H4 (cell line): ENCODE measurements at regions not wholly inside any gene's neighbourhood (a gene's known extent, or its start where the extent isn't known, plus 50 kb on each side); places are given as distances from the start of the nearest gene placed in this dataset.

Experiments
- DNase-seq: peaks from one replicate; pipeline ENCODE4 v3.0.0-alpha.2; 2015; ENCODE audit warnings: low spot score

- no peak for DNase-seq
These were observed 115.1 kb upstream of the DAP start for GRCh38 chr5:10876006-10876744.

DNA sequence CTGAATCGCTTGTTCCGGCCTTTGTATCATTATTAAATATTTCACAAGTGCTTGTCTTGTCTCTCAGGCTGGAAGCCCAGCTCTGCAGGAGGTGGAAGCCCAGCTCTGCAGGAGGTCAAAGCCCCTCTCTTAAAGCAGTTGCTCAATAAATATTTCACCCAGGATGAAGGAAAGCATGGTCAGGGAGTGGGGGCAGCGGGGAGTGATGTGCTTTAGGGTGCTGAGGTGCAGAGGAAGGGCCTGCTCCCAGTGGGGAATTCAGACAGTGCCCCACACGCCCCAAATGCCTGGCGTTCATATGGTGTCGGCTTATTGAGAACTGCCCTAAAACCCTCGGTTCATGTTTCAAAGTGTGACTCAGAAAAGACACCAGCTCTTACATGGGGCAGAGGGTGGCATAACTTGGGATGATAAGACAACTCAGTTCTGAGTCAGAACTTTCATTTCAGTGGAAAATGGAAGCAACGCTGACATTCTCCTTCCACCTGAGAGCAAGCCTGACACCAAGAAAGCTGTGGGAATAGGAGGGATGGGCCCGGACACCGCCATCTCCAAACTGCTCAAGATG is 114.3 kb upstream of the DAP start:
- DNase-seq, result no peak

DNA sequence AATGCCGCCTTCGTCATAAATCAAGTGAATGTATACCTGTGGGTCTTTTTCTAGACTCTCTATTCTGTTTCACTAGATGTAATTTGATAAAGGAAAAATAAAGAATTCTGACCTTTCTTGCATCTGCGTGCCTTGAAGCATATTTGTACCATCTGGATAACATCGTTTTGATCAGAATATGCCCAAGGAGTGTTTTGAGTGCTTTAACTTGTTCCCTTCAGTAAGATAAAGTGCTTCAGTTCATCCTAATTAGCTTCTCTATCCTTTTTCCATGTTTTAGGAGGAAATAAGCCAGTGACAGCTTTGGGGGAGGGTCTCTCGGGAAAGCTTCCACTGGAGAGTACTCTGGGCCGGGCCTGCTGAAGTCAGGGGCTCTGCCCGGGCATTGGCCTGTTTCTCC is 113.5 kb upstream of the DAP start:
- no peak for DNase-seq

DNA sequence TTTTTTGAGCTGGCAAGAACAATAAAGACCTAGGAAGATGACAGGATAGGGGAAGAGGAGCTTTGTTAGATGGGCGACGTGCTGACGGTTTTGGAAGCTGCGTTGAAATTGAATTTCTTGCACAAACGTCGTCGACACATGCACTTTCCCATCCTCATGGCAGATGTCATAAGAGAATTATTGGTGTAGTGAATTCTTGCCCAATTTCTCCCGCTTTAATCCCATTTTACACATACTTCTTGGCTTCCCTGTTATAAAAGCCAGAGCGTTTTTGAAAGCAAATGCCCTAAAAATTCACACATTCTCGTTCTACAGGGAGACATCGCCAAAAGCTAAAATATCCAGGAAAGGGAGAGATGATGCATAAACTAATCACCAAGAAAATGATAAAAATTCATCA is 109.8 kb upstream of the DAP start:
- DNase-seq, result no peak

DNA sequence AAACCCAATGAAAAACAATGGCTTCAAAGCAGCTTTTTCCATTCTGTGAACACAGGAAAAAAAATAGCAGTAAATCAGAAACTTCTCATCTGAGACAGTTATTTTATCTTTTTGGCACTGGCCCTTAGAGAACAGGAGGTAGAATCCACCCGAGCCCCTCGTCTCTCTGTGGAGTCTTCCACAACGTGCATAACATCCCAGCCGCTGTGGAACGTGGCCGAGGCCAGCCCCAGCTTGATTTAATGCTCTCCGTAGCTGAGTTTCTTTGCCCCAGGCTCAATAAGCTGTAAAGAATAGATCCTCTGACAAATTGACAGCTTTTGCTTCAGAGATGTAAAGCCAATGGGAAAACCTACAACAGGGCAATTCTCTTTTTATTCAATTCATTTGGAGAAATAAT is 107.9 kb upstream of the DAP start:
- no peak for DNase-seq

DNA sequence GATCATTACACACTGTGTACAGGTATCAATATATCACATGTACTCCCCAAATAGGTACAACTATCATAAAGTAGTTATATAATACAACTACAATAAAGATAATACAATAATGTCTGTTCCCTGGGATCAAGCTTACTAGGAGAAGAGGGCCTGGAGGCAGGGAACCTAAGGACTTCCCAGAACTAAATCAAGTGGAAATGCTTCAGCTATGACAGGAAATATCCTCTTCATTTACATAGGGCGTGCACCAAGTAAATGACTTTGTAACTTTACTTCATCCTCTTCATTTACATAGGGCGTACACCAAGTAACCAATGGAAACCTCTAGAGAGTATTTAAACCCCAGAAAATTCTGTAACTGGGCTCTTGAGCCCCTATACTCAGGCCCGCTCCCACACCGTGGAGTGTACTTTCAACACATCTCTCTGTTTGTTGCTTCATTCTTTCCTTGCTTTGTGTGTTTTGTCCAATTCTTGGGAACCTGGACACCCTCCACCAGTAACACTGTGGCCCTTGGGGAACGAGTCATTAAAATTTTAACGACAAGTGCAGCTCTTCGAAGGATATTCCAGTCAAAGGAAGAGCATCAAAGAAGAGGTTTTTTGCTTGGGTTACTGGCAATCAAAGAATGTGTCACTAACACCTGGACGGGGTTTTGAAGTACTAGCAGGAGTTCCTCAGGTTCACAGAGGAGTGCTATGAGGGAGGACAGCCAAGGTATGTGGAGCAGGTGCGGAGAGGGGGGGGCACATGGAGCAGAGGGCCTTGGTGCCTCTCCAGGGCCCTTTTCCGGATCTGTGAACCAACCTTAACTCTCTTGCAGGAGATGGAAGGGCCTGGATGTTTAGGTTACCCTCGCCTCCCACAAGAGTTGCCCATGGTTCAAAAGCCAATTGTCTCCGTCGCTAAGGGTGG is 106.6 kb upstream of the DAP start:
- no peak for DNase-seq

DNA sequence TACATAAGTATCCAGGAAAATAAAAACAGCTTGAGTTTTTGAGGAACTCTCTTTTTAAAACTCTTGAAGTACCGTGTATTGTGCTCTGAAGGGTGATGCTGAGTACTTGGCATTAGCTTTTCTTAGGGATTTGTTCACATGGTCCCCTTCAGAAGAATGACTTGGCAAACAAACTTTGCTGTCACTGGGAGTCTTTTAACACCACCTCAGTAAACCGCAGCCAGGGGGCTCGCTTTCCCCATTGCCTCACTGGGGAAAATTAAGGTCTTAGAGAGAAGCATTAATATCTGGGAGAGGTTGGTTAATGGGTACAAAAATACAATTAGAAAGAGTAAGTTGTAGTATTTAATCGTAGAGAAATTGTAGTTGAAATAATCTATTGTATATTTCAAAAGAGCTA is 105.9 kb upstream of the DAP start:
- no peak for DNase-seq

- DNase-seq, result peak; percentile 51
These were observed 102.8 kb upstream of the DAP start for GRCh38 chr5:10863763-10864383.

DNA sequence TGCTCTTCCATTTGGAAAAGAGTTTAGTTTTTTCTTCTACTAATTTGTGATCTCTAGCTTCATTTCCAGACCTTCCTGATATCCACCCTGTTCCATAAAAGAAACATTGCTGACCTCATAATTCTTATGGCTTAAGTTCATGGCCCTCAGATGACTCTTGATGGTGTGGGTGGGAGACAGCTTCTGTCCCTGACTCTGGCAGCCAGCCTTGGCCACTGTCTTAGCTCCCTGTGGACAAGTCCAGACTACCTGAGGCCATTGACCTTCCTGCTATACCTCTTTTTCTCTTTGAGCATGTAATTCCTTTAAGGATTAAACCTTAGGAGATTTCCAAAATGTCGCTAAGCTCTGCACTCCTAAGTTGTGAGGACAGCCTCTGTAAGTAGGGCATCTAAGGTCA is 101.1 kb upstream of the DAP start:
- no peak for DNase-seq

DNA sequence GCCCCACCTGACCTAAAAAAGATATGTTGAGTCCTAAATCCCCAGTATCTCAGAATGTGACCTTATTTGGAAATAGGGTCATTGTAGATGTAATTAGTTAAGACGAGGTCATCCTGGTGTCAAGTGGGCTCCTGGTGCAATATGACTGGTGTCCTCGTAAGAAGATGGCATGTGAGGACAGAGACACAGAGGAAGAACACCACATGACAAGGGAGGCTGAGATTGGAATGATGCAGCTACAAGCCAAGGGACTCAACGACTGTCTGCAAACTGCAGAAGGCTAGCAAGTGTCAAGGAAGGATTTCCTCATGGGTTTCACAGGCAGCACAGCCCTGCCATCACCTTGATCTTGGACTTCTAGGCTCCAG is 100.4 kb upstream of the DAP start:
- DNase-seq, result no peak

GRCh38 chr5:10860645-10861422 is 99.8 kb upstream of the DAP start:
- DNase-seq, result no peak

DNA sequence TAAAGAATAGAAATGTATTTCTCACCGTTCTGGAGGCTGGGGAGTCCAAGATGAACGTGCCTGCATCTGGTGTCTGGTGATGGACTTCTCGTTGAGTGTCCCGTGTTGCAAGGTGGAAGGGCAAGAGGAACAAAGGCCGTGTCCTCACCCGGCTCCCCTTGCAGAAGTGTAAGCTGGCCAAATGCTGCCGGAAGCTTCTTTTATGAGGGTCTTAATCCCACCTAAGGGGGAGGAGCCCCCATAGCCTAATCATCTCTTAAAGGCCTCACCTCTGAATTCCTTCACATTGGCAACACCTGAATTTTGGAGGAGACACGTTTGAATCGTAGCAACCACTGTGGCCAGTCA is 99.1 kb upstream of the DAP start:
- no peak for DNase-seq

- DNase-seq, result no peak
These were observed 98.6 kb upstream of the DAP start for GRCh38 chr5:10859393-10860195.

DNA sequence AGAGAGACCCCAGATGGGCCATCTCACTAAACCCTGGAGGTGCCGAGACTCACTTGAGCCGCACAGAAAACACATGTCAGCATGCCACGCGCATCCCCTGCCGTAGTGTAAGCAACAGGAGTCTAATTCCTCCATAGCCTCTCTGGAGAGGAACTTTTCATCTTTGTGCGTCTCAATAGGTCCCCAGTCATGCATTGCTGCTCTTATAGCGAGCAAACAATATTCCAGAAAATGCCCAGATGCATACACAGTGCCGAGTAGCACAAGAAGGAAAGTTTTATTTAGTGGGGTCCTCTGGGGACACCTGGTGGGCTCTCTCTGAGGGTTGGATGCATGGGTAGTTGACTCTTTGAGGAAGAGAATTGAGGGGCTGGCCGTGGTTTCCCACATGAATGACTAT is 97.9 kb upstream of the DAP start:
- no peak for DNase-seq

GRCh38 chr5:10858307-10858706 is 97.3 kb upstream of the DAP start:
- no peak for DNase-seq

- no peak for DNase-seq
These were observed 96.3 kb upstream of the DAP start for GRCh38 chr5:10857338-10857733.

DNA sequence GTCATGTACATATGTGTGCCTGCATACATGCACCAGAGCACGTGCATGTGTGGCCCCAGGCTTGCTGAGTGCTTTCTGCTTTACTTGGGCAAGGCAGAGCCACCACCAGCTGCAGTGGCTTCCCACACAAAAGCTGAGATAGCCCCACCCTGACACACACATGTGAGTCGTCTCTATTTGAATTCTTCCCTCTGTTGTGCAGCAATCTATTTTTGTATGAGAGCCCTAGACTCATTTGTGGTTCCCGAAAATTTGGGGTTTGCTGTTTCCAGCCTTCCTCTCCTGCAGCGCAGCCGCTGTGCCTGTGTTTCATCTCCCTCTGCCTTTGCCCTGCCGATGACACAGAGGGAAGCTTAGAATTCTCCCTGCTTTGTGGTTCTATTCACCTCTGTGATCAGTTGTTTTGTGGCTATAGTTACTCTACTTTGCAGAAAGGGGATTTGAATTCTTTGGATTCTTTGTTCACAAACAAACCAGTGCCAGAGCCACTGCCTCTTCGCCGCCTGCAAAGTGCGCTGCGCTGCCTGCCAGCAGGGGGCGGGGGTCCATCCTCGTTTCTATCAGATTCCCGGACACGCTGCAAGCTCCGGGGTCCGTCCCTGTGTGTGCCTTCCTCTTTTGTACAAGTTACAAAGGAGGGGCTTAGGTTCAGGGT is 95.8 kb upstream of the DAP start:
- peak; percentile 82 for DNase-seq

DNA sequence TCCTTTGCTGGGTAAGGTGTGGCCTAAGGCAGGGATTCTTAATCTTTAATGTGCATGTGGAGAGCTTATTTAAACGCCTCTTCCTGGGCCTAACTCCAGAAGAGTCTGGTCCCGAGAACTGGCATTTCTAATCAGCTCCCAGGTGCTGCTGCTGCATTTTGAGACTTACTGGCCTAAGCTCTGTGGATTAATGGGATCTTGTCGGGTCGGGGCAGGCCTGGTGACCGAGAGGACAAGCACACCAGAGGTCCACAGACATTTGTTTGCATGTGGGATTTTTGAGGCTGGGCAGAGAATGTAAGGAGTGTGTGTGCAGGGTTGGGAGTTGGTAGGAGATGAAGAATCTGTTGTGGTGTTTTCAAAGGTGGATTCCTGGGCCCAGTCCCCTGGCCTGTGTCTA is 95.0 kb upstream of the DAP start:
- no peak for DNase-seq

DNA sequence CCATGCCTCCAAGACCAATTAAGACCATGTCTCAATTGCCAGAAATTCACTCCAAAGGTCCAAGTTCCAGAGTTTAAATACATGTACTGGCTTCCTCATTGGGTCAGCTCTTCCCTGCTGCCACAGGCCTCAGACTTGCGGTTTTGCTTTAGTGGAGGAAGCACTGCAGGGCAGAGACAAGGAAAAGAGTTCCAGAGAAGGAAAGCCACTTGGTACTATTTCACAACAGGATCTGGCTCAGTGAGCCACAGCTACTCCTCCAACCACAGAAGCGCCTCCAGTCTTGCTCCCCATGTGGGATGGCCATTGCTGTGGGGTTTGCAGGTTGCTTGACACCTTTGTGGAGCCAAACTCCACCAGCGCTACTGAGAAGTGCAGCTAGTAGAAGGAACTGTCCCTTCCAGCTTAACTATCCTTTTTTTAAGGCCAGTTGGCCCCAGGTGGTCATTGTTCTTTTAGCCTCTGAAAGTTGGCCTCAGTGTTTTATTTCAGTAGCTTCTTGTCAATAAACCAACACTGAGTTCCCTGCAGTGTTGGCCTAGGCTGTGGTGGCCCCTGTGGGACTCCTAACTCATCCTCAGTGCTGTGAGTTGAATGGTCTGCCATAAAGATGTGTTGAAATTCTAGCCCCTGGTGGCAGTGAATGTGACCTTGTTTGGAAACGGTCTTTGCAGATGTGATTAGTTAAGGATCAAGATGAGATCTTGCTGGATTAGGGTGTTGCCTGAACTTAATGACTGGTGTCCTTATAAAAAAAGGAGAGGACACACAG is 93.7 kb upstream of the DAP start:
- DNase-seq, result peak; percentile 42

DNA sequence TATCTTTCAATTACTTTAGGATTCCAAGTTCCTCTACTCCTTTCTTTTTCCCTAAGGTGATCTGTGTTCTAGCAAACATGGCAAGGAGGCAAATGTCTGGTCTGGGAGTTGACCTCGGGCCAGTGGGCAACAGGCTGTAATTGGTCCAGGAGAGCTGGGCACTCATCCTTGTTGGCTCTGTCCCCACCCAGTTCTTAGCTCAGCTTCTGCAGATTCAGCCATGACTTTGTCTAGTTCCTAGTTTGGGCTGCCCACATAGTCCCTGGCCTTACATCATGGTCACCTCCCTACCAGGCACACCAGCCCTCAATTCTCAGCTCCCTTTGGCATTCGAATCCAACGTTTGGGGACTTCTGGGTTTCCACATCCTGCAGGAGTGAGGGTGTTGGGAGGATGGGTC is 92.1 kb upstream of the DAP start:
- DNase-seq, result no peak
